NCI-H526 (cell line): ENCODE measurements at regions not wholly inside any gene's neighbourhood (a gene's known extent, or its start where the extent isn't known, plus 50 kb on each side); places are given as distances from the start of the nearest gene placed in this dataset.

Source experiments
- DNase-seq, 2 experiments: peaks; one replicate each; lab custom pipeline; 2025; lab: John Stamatoyannopoulos, UW

GRCh38 chr5:143693651-143694252, 118.2 kb upstream of the HMHB1 start:
- DNase-seq: no peak

GRCh38 chr5:143692342-143692741, 119.6 kb upstream of the HMHB1 start:
- DNase-seq: no peak

DNA sequence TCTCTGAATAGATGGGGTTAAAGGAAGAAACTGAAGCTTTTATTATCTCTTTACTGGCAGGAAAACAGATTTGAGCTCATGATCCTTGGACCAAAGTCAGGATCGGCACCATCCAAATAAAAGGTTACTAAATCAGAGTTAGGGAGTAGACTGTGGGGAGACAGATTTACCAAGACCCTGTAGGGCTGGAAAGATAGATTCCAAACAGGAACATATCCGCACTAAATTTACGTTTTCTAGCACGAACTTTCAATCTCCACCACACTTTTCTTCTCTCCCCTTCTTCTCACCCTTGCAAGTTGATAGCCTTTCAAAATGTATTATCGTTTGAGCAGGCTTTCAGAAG, 120.0 kb upstream of the HMHB1 start:
- no peak for DNase-seq

DNA sequence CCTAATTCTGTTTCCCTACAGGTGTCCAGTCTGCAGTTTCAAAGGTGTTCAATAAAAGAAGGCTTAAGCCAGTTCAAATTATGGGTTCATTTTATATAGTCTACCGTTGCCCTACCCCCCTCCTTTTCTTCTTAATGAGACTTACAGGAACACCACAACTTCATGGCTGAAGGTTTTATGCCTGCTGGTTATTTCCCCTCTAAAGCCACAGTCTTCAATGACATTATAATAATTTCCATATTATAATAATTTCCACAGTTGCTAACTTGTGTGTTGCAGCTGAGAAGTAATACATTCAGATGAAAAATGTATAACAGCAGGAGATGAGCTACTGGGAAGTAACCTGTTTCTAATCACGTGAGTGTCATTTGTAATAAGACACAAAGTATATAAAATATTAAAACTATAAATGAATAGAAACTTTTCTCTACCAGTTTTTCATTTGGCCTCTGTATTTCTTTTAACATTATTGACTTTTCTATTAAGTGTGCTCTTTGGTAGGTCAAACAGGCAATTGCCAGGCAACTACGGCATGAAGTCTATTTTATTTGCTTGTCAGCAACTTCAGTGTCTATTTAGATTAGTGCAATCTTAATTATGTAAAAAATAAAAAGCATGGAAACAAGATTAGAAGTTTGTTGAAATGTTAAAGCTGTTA, 120.5 kb upstream of the HMHB1 start:
- peak in 1 of 2 experiments; percentile 6 for DNase-seq

DNA sequence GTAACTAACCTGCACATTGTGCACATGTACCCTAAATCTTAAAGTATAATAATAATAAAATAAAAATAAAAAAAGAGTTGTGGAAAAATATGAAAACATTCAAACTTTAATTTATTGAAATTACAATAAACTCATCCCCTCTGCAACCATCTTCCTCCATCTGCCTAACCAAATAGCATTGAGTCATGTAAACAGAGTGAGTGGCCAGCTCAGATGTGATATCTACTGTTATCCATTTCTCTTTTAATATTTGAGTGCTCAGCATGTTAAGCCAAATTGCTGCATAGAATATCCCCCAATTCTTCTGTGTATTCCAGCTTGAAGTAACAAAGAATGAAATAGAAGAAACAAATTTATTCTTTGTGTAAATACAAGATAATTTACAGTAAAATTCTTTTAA, 124.4 kb upstream of the HMHB1 start:
- no peak for DNase-seq

DNA sequence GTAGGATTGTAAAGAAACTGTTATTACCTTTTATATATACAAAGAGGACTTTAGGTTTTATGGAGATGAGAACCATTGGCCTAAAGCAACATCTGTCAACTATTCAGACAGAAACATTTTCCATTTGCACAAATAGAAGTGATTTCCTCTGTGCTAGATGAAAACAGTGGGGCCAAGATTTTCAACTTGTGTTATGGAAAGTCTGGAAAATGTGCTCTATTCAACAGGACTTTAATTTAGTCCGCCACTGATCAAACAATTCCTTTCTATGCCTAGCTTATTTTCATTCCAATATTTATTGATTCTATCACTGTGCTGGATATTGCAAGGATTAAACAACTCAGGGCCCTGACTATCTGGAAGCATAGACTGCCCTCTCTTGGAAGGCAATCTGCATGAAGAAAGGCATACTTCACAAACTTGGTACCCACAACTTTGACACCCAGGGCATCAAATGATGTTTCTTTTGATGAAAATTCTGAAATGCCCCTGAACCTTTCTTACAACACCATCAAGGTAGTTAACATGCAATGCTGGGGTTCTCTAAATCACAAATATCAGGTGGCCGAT, 126.6 kb upstream of the HMHB1 start:
- no peak for DNase-seq

GRCh38 chr5:143683459-143683858, 128.5 kb upstream of the HMHB1 start:
- DNase-seq: no peak

- DNase-seq: no peak
Observed at GRCh38 chr5:143682929-143683386, 129.0 kb upstream of the HMHB1 start.

DNA sequence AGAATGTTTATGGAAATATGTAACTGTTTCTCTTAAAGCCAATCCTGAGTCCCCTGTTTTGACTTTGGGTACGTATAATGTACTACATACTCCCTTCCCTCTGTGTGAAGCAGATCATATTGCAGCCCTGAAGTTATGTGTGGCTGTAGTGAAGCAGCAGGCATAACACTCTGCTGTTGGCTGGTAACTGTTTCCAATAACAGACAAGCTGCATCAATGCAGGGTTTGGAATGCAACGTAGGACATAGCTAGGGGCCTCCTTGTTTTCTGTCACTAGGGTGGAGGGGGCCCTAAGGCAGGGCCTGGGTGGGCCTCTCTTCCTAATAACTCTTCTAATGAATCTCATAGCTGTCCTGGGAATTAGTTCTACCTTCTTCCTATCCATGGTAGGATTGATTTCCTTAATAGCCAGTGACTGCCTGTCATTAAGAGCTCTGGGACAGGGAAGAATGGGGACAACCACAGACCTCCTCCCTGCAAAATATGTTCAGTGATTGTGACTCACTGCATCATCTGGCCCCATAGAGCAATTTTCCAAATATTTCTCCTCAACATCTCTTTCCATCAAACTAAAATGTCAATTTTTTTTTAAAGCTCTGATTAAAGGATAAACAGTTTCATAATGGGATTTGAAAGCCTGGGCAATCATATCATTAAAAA, 129.6 kb upstream of the HMHB1 start:
- no peak for DNase-seq

- DNase-seq: no peak
Observed at GRCh38 chr5:143680672-143681259, 131.2 kb upstream of the HMHB1 start.

GRCh38 chr5:143679777-143680176, 132.2 kb upstream of the HMHB1 start:
- no peak for DNase-seq

DNA sequence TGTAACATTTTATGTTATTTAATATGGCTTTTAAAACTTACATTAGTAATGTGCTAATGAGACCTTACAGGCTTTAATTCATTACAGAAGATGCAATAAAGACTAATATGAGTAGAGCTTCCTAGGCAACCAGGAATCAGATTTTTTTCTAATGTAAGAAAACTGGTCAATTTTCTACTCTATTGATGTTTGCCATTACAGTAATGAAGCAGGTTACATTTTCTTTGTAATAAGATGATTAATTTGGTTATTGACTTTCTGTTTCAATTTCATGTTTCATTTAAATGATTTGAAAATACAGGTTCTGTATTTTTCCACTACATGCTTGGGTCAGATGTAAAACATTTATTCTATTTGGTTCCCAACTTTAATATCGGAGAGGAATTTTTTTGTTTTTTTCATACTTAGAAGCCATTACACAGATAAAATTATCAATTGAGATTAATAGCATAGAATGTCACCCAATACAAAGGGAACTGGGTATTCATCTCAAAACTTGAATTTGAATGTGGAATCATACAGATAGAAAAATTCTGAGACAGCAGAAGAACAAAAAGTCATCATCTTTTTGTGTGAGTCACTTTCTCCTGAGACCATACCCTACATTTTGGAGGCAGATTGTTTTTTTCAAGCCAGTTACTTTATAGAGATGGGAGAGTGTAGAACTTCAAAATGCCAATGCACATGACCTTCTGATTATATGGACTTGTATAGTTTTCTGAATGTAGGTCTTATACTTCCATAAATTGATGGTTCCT, 133.6 kb upstream of the HMHB1 start:
- no peak for DNase-seq

GRCh38 chr5:143677403-143677802, 134.6 kb upstream of the HMHB1 start:
- DNase-seq: no peak

DNA sequence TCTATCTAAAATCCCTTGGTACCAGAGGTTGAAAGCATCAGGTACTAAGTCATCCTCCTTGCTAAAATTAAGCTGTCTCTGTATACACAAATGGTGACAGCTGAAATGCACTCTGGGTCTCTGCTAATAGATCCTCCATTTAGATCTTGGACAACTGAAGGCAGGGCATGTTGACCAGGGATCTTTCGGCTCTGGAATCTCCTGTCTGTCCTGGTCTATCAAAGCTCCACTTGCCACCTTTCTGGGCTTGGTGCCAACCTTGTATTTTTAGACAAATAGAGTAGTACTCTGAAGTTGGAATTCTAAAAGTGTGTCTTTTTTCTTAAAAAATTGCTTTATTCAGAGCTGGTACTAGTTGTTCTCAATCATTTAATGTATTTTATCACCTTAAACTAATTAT, 135.2 kb upstream of the HMHB1 start:
- no peak for DNase-seq

- no peak for DNase-seq
Observed at GRCh38 chr5:143674469-143674786, 137.5 kb upstream of the HMHB1 start.

DNA sequence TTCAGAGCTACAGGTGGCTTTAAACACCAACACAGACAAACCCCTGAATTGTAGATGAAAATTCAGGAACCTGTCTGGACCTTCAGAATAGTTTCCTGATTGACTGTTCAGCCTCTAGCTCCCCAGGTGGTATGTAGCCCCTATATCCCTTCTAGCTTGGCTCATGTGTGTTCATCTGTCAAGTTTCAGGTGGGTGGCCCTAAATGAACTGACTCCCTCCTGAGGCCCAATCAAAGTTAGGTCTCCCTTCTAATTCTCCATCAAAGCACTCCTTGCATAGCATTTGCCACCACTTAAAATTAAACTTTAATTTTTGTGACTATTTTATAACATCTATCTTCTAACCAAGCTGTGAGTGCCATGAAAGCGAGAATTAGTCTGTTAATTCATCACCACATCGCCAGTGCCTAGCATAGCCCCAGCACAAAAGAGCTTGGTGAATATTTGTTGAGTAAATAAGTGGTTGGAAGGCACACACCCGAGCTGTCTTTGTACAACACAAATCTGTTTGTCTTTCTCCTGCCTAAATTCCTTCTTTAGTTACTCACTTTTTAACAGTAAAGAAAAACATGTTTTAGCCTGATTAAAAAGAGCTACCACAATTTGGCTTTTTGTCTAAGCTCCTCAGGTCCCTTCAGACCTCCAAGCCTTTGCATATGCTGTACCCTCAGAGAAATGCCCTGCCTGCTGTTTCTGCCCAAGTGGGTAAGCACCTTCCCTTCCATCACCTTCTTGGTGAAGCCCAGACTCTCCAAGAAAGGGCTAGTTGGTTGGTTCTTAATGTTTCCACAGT, 138.1 kb upstream of the HMHB1 start:
- no peak for DNase-seq

DNA sequence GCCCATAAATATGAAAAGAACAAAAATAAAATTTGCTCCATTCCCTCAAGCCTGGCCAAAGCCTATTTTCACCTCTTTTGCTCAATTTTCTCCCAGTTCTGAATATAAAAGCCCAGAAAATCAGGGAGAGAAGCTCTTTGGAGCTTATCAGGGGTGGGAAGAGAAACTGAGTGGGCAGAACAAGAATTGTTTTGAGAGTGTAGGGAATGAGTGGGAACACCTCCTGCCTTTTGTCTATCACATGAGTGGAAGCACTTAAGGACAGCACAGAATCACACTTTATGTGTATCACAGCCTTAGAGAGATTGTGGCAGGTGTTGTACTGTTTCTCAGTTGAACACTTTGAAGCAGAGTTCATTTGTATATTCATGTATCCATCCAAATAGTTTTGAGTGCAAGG, 139.2 kb upstream of the HMHB1 start:
- no peak for DNase-seq

GRCh38 chr5:143671674-143672569, 140.0 kb upstream of the HMHB1 start:
- DNase-seq: no peak

GRCh38 chr5:143671021-143671420, 140.9 kb upstream of the HMHB1 start:
- DNase-seq: no peak

GRCh38 chr5:143665866-143666265, 146.1 kb upstream of the HMHB1 start:
- DNase-seq: no peak
